Hepatocyte (in vitro differentiated cells): ENCODE measurements at regions not wholly inside any gene's neighbourhood (a gene's known extent, or its start where the extent isn't known, plus 50 kb on each side); places are given as distances from the start of the nearest gene placed in this dataset.

Source experiments
- DNase-seq: peaks from one replicate; pipeline ENCODE4 v3.0.0-alpha.2; 2016; ENCODE audit warnings: low spot score
- H2AFZ ChIP-seq: fragments of 200-600 bp; sonication (generic); 2 replicates; pipeline ENCODE4 v1.6.0; 2016; ENCODE audit warnings: antibody characterized with exemption, mild to moderate bottlenecking
- H3K27ac ChIP-seq: fragments of 200-600 bp; sonication (generic); 2 replicates; pipeline ENCODE4 v1.5.1; 2016; ENCODE audit warnings: mild to moderate bottlenecking
- H3K27me3 ChIP-seq: fragments of 200-600 bp; sonication (generic); 2 replicates; pipeline ENCODE4 v1.6.1; 2016
- H3K36me3 ChIP-seq: fragments of 200-600 bp; sonication (generic); replicated peaks from 2 replicates; pipeline ENCODE4 v1.5.1; 2016; ENCODE audit warnings: low read depth; ENCODE audit not compliant: insufficient read depth
- H3K4me1 ChIP-seq: fragments of 200-600 bp; sonication (generic); 2 replicates; pipeline ENCODE4 v1.5.1; 2016; ENCODE audit warnings: mild to moderate bottlenecking, moderate library complexity; ENCODE audit not compliant: insufficient read depth
- H3K4me2 ChIP-seq: fragments of 200-600 bp; sonication (generic); 2 replicates; pipeline ENCODE4 v1.6.0; 2016
- H3K4me3 ChIP-seq: fragments of 200-600 bp; sonication (generic); 2 replicates; pipeline ENCODE4 v1.5.1; 2016; ENCODE audit warnings: mild to moderate bottlenecking
- H3K79me2 ChIP-seq: fragments of 200-600 bp; sonication (generic); 2 replicates; pipeline ENCODE4 v1.6.0; 2017; ENCODE audit warnings: mild to moderate bottlenecking
- H3K9me2 ChIP-seq: fragments of 200-600 bp; sonication (generic); replicated peaks from 2 replicates; pipeline ENCODE4 v1.6.0; 2017; ENCODE audit warnings: mild to moderate bottlenecking; ENCODE audit not compliant: insufficient read depth
- H3K9me3 ChIP-seq: fragments of 200-600 bp; sonication (generic); 2 replicates; pipeline ENCODE4 v1.5.1; 2016; ENCODE audit warnings: low read depth, mild to moderate bottlenecking
- H4K20me1 ChIP-seq: fragments of 200-600 bp; sonication (generic); 2 replicates; pipeline ENCODE4 v1.6.0; 2016; ENCODE audit warnings: mild to moderate bottlenecking; ENCODE audit not compliant: insufficient read depth, poor library complexity, severe bottlenecking
- CTCF ChIP-seq: fragments of 200-600 bp; sonication (generic); IDR thresholded peaks from 2 replicates; pipeline ENCODE4 v1.5.1; 2016; ENCODE audit warnings: antibody characterized with exemption, mild to moderate bottlenecking; ENCODE audit not compliant: poor library complexity
- EZH2 ChIP-seq: fragments of 200-600 bp; sonication (generic); IDR thresholded peaks from 2 replicates; pipeline ENCODE4 v1.6.1; 2016; ENCODE audit warnings: antibody characterized with exemption, mild to moderate bottlenecking, borderline replicate concordance
- EZH2phosphoT487 ChIP-seq: fragments of 200-600 bp; sonication (generic); IDR thresholded peaks from one replicate; pipeline ENCODE4 v1.6.1; 2018; ENCODE audit warnings: antibody characterized with exemption, mild to moderate bottlenecking, low read depth, moderate library complexity; ENCODE audit not compliant: unreplicated experiment, severe bottlenecking
- WGBS: methylation state at CpG from one replicate; pipeline ENCODE4 v1.1.6; 2016; ENCODE audit warnings: low lambda C conversion rate; ENCODE audit errors: missing lambda C conversion rate; 5-methylcytosine and 5-hydroxymethylcytosine counted together

GRCh38 chr11:92702805-92703448, 266.5 kb upstream of the MTNR1B start:
- H3K4me2 ChIP-seq = no peak overlapping the region
- H3K79me2 ChIP-seq = no peaks in the 10 kb centered on the region
- no peaks in the 10 kb centered on the region for H3K36me3 ChIP-seq
- no peak overlapping the region for H3K4me3 ChIP-seq
- DNase-seq = no peak
- H3K4me1 ChIP-seq = no peaks in the 10 kb centered on the region
- no peaks in the 10 kb centered on the region for H3K27me3 ChIP-seq
- no peak for TF ChIP-seq CTCF
- H4K20me1 ChIP-seq = no peaks in the 10 kb centered on the region
- no peak overlapping the region for H2AFZ ChIP-seq
- no peaks in the 10 kb centered on the region for H3K9me2 ChIP-seq
- no peaks in the 10 kb centered on the region for H3K9me3 ChIP-seq
- H3K27ac ChIP-seq = no peak overlapping the region

GRCh38 chr11:92703449-92703830, 266.0 kb upstream of the MTNR1B start:
- TF ChIP-seq CTCF (no peak), EZH2 (no peak), EZH2phosphoT487 (no peak)
- no peaks in the 10 kb centered on the region for H3K9me2 ChIP-seq
- WGBS = 64% methylated on average over 3 of the region's 3 CpGs

GRCh38 chr11:92707173-92707619, 262.3 kb upstream of the MTNR1B start:
- Histone ChIP-seq H3K4me3 (no peak overlapping the region), H3K9me2 (no peaks in the 10 kb centered on the region), H3K9me3 (no peaks in the 10 kb centered on the region), H3K4me2 (no peak overlapping the region), H3K79me2 (no peaks in the 10 kb centered on the region), H3K36me3 (no peaks in the 10 kb centered on the region), H3K4me1 (no peaks in the 10 kb centered on the region), H3K27ac (no peak overlapping the region), H3K27me3 (no peaks in the 10 kb centered on the region), H2AFZ (no peak overlapping the region), H4K20me1 (no peaks in the 10 kb centered on the region)
- 87% methylated on average over 3 of the region's 3 CpGs for WGBS
- DNase-seq = no peak
- TF ChIP-seq EZH2 (no peak), EZH2phosphoT487 (no peak), CTCF (no peak)

More at GRCh38 chr11:92703449-92703830, 266.0 kb upstream of the MTNR1B start:
- no peaks in the 10 kb centered on the region for H3K79me2 ChIP-seq
- DNase-seq = no peak
- H3K9me3 ChIP-seq = no peaks in the 10 kb centered on the region
- no peaks in the 10 kb centered on the region for H3K4me1 ChIP-seq
- H3K27ac ChIP-seq = no peak overlapping the region
- H3K4me3 ChIP-seq = no peak overlapping the region
- no peaks in the 10 kb centered on the region for H3K36me3 ChIP-seq
- no peak overlapping the region for H2AFZ ChIP-seq
- no peaks in the 10 kb centered on the region for H4K20me1 ChIP-seq
- no peaks in the 10 kb centered on the region for H3K27me3 ChIP-seq
- H3K4me2 ChIP-seq = no peak overlapping the region

GRCh38 chr11:92707665-92708064, 261.8 kb upstream of the MTNR1B start:
- no peak overlapping the region for H2AFZ ChIP-seq
- no peak for DNase-seq
- H3K27ac ChIP-seq = no peak overlapping the region
- no peak overlapping the region for H3K4me3 ChIP-seq
- no peaks in the 10 kb centered on the region for H3K4me1 ChIP-seq
- H4K20me1 ChIP-seq = no peaks in the 10 kb centered on the region
- H3K36me3 ChIP-seq = no peaks in the 10 kb centered on the region
- 71% methylated on average over 1 of the region's 1 CpG for WGBS
- H3K79me2 ChIP-seq = no peaks in the 10 kb centered on the region
- H3K9me3 ChIP-seq = no peaks in the 10 kb centered on the region
- no peak for TF ChIP-seq EZH2
- TF ChIP-seq EZH2phosphoT487 = no peak
- TF ChIP-seq CTCF = no peak
- H3K27me3 ChIP-seq = no peaks in the 10 kb centered on the region
- H3K4me2 ChIP-seq = no peak overlapping the region
- H3K9me2 ChIP-seq = no peaks in the 10 kb centered on the region
